Parathyroid adenoma (tissue), 2 donors: ENCODE measurements at regions not wholly inside any gene's neighbourhood (a gene's known extent, or its start where the extent isn't known, plus 50 kb on each side); places are given as distances from the start of the nearest gene placed in this dataset.

Source experiments
- H2AFZ ChIP-seq: fragments of 300-600 bp; sonication (generic); one replicate; pipeline ENCODE4 v1.7.0; 2017; ENCODE audit warnings: antibody characterized with exemption, mild to moderate bottlenecking
- H3K27ac ChIP-seq: fragments of 300-600 bp; sonication (generic); one replicate; pipeline ENCODE4 v1.7.0; 2017
- H3K27me3 ChIP-seq: fragments of 300-600 bp; sonication (generic); one replicate; pipeline ENCODE4 v1.7.0; 2017; ENCODE audit warnings: low read length; ENCODE audit not compliant: control insufficient read depth, insufficient read depth
- H3K36me3 ChIP-seq: fragments of 300-600 bp; sonication (generic); one replicate; pipeline ENCODE4 v1.7.0; 2017; ENCODE audit warnings: low read length; ENCODE audit not compliant: control insufficient read depth, insufficient read depth
- H3K4me1 ChIP-seq: fragments of 300-600 bp; sonication (generic); one replicate; pipeline ENCODE4 v1.7.0; 2017; ENCODE audit warnings: control low read depth
- H3K4me2 ChIP-seq: fragments of 300-600 bp; sonication (generic); one replicate; pipeline ENCODE4 v1.7.0; 2017; ENCODE audit warnings: low read length
- H3K4me3 ChIP-seq: fragments of 300-600 bp; sonication (generic); one replicate; pipeline ENCODE4 v1.7.0; 2017; ENCODE audit warnings: low read depth, low read length
- H3K79me2 ChIP-seq: fragments of 300-600 bp; sonication (generic); one replicate; pipeline ENCODE4 v1.7.0; 2017; ENCODE audit warnings: control low read depth
- H3K9ac ChIP-seq: fragments of 300-600 bp; sonication (generic); one replicate; pipeline ENCODE4 v1.7.0; 2017; ENCODE audit warnings: mild to moderate bottlenecking
- H3K9me3 ChIP-seq: fragments of 300-600 bp; sonication (generic); one replicate; pipeline ENCODE4 v1.7.0; 2017; ENCODE audit warnings: low read length; ENCODE audit not compliant: control insufficient read depth
- CTCF ChIP-seq: fragments of 300-600 bp; sonication (generic); IDR thresholded peaks from one replicate; pipeline ENCODE4 v1.7.0; 2017; ENCODE audit warnings: antibody characterized with exemption, mild to moderate bottlenecking
- donor health status: primary hyperparathyroidism.

DNA sequence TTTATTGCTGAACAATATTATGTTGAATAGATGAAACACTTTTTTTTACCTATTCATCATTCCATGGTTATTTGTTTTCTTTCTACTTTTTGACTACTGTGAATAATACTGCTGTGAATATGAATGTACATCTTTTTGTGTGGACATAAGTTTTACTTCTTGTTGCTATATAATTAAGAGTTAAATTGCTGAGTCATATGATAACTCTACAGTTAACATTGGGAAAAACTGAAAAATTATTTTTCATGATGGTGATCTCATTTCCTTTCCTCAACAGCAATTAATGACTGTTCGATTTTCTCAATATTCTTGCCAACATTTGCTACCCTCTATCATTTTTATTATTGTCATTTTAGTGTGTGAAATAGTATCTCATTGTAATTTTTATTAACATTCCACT, 106.9 kb upstream of the TECRL start:
- Histone ChIP-seq H3K9me3 (no peaks in the 10 kb centered on the region), H3K4me2 (no peak overlapping the region), H3K79me2 (no peaks in the 10 kb centered on the region), H3K9ac (no peak overlapping the region), H2AFZ (no peak overlapping the region), H3K4me1 (no peaks in the 10 kb centered on the region), H3K27ac (no peak overlapping the region), H3K27me3 (no peaks in the 10 kb centered on the region), H3K4me3 (no peak overlapping the region), H3K36me3 (no peaks in the 10 kb centered on the region)
- no peak for TF ChIP-seq CTCF

DNA sequence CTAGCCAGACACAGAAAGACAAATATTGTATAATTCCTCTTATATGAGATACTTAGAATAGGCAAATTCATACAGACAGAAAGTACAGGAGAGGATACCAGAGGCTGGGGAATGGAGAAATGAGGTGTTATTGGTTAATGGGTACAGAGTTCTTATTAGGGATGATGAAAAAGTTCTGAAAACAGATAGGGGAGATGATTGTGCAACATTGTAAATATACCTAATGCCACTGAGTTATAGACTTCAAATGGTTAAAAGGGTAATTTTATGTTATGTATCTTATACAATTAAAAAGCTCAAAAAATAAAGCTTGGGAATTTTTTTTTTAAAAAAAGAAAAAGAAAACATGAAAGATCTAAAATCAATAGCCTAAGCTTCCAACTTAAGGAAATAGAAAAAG, 98.8 kb upstream of the TECRL start:
- no peaks in the 10 kb centered on the region for H3K79me2 ChIP-seq
- no peaks in the 10 kb centered on the region for H3K27me3 ChIP-seq
- H3K27ac ChIP-seq: no peak overlapping the region
- no peaks in the 10 kb centered on the region for H3K9me3 ChIP-seq
- H2AFZ ChIP-seq: no peak overlapping the region
- no peaks in the 10 kb centered on the region for H3K4me1 ChIP-seq
- no peaks in the 10 kb centered on the region for H3K36me3 ChIP-seq
- no peak overlapping the region for H3K4me2 ChIP-seq
- no peak overlapping the region for H3K4me3 ChIP-seq
- H3K9ac ChIP-seq: no peak overlapping the region
- TF ChIP-seq CTCF: no peak

DNA sequence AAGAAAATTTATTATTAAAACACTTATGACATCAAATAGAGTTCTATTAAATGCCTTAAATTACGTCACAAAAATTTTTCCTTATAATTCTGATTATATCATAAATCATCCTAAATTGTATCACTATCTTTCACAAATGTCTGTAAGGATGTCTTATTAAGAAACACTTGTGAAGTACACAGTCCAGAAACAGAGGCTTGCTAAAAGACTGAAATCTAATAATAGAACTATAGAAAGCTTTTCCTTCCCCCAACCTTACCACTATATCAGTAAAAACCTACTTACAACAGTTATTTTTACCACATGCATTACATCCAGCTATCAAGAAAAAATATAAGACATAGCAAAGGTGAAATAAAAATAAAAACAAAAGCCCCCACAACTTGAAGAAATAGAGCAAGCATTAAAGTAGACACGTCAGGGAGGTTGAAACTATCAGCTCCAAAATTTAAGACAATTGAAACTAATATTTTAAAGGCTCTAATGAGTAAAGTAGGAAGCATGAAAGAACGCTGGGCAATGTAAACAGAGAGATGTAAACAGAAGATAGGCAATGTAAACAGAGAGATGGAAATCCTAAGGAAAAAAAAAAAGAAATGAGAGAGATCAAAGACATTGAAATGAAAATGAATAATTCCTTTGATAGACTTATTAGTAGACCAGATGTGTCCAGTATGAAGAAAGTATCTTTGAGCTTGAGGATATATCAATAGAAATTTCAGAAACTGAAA, 94.9 kb upstream of the TECRL start:
- Histone ChIP-seq H3K36me3 (no peaks in the 10 kb centered on the region), H3K9ac (no peak overlapping the region), H3K9me3 (no peaks in the 10 kb centered on the region), H3K79me2 (no peaks in the 10 kb centered on the region), H3K4me1 (no peaks in the 10 kb centered on the region), H3K4me2 (no peak overlapping the region), H3K27ac (no peak overlapping the region), H2AFZ (no peak overlapping the region), H3K4me3 (no peak overlapping the region), H3K27me3 (no peaks in the 10 kb centered on the region)
- no peak for TF ChIP-seq CTCF

DNA sequence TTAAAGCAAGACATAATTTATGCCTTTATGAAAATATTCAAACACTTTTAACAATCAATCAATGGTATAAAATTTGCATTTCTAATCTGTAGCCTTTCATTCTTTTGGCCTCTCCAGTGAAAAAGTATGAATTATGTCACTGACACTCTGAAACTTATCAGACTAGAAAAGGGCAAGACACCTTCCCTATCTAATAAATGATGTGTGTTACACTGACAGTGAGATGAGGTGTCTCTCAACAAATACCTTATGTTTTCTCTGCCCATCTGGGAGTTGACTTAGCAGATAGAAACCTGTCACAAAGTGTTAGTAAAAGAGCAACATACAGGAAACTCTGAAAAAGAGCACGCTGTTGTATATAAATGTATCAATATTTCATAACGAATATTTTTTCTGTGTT, 94.2 kb upstream of the TECRL start:
- Histone ChIP-seq H3K27me3 (no peaks in the 10 kb centered on the region), H2AFZ (no peak overlapping the region), H3K9me3 (no peaks in the 10 kb centered on the region), H3K4me2 (no peak overlapping the region), H3K79me2 (no peaks in the 10 kb centered on the region), H3K9ac (no peak overlapping the region), H3K36me3 (no peaks in the 10 kb centered on the region), H3K4me3 (no peak overlapping the region), H3K27ac (no peak overlapping the region), H3K4me1 (no peaks in the 10 kb centered on the region)
- no peak for TF ChIP-seq CTCF

GRCh38 chr4:64497491-64497890, 88.2 kb upstream of the TECRL start:
- Histone ChIP-seq H3K4me3 (no peak overlapping the region), H3K27me3 (no peaks in the 10 kb centered on the region), H3K79me2 (no peaks in the 10 kb centered on the region), H2AFZ (no peak overlapping the region), H3K4me1 (no peaks in the 10 kb centered on the region), H3K9me3 (no peaks in the 10 kb centered on the region), H3K27ac (no peak overlapping the region), H3K4me2 (no peak overlapping the region), H3K9ac (no peak overlapping the region), H3K36me3 (no peaks in the 10 kb centered on the region)
- TF ChIP-seq CTCF: no peak
